Colon (tissue), 2 donors: ENCODE measurements at regions not wholly inside any gene's neighbourhood (a gene's known extent, or its start where the extent isn't known, plus 50 kb on each side); places are given as distances from the start of the nearest gene placed in this dataset.
"Not testable (repeated sequence)": the region's sequence is repeated elsewhere in the genome, so short reads cannot be mapped to it uniquely, and the experiment has no call there.

Experiments
- FAIRE-seq: peaks from 2 replicates; lab custom pipeline; 2012; peaks lifted over from hg19 to GRCh38; lab: Jason Lieb, UNC
- donor health status: control.
- donor health status: control.

DNA sequence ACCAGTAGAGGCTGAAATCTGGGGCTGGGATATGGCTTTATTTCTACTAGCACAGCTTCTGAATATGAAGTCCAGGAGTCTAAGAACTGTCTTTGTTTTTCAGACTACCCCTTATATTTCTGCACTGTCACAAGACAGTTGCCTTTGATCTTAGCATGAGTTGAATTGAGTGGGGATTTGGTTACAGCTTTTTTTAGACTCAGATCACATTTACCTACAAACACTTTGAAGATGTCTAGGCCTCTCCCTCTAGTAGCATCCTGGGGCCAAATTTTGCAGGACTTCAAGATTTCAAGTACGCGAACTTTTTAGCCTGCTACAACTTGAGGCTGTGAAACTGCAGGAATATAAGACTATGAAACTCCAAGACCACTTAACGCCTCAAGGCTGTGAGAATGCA is 240.2 kb downstream of the NEBL start:
- FAIRE-seq: no peak

DNA sequence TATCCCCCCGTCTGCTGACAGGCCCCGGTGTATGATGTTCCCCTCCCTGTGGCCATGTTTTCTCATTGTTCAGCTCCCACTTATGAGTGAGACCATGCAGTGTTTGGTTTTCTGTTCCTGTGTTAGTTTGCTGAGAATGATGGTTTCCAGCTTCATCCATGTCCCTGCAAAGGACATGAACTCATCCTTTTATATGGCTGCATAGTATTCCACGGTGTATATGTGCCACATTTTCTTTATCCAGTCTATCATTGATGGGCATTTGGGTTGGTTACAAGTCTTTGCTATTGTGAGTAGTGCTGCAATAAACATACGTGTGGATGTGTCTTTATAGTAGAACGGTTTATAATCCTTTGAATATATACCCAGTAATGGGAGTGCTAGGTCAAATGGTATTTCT is 244.7 kb downstream of the NEBL start:
- FAIRE-seq: not testable (repeated sequence)

DNA sequence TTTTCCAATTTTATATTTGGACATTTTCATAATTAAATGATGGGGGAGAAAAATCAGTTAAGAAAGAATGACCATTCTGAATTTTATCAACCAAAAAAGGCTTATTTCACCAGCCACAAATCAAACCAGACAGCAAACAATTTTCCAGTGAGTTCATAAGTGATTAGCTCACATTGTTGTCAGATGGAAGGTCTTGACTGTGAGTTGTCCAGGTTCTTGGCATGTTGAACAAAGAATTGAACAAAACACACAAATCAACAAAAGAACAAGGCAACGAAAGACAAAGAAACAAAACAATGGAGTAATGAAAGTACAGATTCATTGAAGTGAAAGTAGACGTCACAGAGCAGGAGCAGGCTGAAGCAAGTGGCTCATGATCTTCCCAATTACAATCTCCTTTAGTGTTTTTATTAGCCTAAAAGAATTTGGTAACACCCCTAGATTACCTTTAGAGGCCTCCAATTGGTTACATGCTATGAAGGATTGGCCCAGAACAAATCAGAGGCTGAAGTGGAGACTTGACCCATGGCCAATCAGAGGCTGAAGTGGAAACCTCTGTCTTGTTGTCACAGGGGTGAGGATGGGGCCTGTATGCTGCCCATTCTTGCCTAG is 248.7 kb downstream of the NEBL start:
- FAIRE-seq: no peak

DNA sequence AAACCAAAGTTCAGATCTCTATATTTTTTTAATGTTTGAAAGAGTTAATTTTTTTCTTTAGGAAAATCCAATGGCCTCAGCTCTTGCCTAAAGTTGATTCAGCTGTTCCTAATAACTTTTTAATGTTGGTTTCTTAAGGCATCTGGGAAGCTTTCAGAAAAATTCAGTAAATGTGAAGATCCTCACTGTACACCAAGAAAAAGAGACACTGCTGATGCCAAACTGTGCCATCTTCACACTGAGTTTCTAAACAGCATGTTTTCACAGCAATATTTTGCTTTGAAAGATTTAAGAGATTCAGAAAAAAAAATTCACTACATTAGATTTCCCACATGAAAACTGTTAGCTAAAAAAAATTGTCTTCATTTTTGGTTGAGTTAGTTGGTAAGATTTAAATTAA is 249.4 kb downstream of the NEBL start:
- no peak for FAIRE-seq

DNA sequence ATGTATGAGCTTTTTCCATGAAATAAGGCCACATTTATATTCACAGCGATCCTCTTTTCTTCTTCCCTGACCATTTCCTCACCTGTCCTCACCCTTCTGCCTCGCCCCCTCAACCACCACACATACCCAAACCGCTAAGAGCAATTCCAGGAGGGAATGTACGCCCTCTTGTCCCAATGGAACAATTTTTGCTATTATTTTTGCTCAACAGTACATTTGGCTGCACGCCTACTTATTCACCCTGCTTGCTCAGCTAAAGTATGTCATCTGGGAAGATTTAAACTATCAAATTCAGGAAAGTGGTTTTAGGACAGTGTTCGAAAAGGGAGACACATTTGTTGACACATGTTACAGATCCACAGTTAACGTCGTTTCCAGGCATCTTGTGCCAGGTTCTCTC is 252.7 kb downstream of the NEBL start:
- no peak for FAIRE-seq

DNA sequence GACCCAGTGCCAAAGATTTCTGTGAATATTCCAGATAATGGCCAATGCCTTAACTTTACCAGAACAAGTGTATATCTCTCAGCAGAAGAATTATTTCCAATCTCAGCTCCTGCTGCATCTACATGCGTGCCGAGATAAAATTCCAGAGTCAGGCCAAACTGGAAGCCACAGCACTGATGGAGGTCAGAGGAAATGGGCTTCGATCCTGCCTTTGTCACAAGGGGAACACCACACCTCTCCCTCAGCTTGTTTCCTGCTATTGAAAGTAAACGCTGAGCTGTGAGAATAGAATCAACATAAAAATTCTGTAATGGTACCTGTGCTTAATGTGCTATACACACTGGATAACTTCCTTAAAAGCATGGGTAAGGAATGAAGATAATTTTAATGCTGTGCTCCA is 255.5 kb downstream of the NEBL start:
- no peak for FAIRE-seq

DNA sequence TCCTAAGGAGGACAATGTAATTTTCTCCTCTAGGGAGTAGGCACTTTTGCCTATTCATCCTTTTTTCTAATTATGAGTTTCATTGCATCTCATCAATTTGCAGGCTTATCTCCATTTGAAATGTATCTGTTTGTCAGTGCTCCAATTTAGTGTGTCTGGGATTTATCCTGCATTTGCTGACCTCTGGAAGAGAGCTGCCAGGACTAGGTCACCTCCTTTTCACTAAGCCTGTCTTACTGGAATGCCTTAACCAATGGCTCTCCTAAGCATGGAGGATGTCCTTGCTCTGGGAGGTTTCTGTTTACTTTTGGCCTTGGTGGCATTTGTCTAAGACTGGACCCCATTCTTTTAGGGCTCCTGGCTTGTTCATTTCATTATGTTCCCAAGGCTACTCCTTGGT is 261.5 kb downstream of the NEBL start:
- no peak for FAIRE-seq

DNA sequence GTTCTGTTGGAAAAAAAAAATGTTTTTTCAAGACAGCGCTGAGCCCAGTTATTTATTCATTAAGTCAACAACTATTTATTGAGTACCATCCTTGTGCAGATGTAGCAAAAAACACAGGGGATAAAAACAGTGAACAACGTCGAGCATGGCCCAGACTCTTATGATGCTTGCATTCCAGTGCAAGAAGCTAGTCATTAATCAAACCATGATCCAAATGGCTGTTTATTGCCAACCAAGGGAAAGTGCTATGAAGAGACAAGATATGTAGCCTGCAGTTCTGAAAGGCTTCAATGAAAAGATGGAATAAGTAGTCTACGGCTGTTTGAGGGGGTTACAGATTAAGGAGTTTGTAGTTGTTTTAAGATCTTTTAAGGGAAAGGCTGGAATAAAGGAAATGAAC is 262.3 kb downstream of the NEBL start:
- FAIRE-seq: no peak

DNA sequence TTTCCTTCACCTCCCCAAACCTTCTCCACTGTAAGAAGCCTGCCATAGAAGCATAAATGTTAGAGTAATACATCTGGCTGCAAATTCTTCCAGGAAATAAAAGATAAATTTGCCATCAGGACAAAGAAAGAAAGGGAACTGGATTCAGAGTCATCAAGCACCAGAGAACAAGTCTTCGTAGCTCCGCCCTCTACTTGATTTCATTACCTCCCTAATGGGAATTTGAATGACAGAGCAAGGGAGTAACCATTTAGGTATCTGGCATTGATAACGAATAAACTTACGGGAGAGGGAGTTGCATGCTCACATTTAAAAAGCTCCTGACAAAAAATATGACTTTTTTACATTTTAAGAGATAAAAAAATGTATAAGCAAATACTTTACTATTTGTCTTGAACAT is 263.4 kb downstream of the NEBL start:
- FAIRE-seq: no peak

DNA sequence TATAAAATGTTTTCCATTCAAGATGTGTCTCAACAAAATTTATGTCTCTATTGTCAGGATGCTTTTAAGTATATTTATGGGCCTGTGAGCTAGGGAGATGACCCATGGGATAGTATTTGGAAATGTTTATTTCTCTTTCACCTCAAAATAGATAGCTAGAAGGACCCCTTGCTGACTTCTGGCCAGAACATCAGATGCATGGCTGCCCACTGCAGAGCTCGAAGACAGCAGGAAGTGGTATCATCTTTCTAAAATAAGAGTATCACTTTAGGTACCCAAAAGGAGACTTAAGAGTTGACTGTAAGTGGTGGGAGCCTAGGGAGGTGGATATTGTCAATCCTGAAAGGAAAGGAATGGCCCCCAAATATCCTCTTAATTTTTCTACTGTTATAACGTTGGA is 264.4 kb downstream of the NEBL start:
- FAIRE-seq: no peak

DNA sequence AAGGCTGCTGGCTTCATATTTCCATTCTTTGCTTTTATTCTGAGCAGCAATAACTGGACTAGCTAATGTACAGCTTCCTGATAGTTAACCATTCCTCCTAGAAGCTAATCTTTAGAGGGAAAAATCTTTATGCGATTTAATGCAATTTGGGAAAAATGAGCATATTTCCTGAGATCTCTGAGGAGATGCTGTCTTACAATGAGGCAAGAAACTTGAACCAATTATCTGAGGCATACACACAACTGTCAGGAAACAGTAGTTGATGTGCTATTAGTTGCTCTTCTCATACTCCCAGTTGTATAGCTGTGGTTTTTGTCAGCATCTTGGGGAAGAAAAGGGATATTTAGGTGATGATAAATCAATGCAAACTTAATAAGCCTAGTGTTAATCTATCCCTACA is 265.9 kb downstream of the NEBL start:
- FAIRE-seq: no peak

DNA sequence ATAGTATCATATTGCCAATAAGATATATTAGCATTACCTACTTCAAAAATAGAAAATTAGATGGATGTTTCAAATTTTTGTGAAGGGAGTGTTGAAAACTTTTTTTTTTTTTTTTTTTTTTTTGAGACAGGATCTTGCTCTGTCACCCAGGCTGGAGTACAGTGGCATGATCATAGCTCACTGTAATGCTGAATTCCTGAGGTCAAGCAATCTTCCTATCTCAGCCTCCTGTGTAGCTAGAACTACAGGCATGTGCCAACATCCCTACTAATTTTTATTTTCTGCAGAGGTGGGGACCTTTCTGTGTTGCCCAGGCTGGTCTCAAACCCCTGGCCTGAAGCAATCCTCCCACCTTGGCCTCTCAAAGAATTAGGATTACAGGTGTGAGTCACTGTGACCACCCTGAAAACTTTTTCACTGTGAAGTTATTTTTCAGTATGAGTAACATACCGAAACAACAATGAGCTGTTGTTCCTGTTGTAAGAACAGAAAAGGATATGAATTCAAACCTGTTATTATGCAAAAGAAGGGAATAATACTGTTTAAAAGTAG is 266.9 kb downstream of the NEBL start:
- no peak for FAIRE-seq

DNA sequence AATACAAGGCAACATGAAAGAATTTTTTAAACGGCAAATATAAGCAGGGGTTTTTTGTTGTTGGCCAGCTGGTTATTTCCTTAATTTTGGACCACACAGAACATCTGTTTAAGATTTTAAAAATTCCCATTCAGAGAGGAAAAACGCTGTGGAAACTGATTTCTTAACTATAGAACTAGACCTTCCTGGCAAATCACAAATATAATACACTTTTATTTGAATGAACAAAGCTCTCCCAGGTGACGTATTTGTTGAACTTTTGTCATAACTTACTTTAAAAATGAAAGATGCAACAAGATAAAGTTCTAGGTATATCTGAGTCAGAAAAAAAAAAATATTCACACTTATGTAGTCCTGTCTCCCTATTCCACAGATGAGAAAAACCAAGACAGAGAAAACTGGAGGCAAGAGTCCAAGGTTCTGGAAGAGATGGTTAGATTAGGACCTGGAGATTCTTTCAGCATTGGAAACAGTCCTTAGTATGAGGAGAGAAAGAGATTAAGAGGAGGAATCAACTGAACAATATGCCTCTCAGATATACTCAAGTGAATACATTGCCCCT is 269.1 kb downstream of the NEBL start:
- FAIRE-seq: no peak

DNA sequence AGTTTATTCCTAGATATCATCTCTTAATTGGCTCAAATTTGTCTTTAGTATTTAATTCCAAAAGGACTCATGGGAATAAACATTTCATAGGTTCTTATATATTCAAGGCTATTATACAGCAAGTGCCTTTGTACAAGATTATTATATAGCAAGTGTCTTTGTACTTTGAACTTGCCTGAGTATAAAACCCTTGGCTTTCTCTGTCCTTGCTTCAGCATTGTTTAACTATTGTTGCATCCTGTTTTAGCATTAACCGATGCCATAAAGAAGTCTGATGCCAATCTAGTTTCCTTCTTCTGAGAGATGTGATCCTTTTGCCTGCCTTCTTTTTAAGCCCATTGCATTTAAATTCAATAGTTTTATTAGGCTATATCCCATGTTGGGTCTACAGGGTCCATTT is 270.0 kb downstream of the NEBL start:
- FAIRE-seq: peak; percentile 96

DNA sequence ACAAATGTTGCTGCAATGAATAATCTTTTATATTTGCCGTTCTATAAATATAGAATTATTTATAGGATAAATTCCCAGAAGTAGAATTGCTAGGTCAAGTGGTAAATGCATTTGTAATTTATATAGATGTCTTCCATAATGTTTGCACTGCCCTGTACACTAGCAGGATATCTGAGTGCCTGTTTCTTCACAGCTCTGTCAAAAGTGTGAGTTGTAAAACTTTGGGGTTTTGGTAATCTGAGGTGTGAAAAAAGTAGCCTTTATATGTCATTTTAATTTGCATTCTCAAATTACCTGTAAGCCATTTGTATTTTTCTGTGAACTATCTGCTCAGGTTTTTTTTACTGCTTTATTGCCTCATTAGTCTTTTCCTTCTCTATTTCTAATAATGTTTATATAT is 271.2 kb downstream of the NEBL start:
- no peak for FAIRE-seq

DNA sequence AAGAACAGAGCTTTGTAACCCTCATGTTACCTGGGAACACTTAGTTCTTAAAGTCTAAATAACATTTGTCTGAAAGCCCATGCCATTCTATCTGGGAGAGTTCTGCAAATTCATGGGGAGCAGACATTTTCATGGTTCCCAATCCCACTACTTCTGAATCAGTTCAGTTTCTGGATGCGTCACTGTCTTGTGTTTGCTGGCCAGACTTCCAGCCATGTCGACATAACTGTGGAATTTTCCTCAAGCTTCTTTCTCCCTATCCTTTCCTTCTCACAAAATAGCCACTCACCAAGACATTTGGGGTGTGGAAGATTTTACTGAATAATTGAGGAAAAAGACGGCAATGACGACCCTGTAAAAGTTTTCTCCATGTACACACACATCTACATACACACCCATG is 272.5 kb downstream of the NEBL start:
- FAIRE-seq: no peak

DNA sequence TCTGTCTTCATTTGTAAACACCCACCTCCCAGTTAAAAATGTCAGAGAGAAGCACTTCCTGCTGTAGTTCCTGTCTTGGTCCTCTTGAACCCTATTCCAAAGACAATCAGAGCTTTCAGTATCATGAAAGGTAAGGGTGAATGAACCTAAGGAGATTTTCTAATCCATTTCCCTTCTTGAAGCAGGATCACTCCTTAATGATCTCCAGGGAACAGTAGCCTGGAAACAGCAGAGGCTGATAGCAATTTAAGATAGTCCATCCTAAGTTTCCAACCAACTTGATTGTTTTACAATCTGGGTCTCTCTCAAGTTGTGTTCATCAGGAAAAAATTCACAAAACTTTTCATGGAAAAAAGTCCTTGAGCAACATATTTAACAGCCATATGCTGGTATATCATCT is 273.6 kb downstream of the NEBL start:
- FAIRE-seq: no peak

DNA sequence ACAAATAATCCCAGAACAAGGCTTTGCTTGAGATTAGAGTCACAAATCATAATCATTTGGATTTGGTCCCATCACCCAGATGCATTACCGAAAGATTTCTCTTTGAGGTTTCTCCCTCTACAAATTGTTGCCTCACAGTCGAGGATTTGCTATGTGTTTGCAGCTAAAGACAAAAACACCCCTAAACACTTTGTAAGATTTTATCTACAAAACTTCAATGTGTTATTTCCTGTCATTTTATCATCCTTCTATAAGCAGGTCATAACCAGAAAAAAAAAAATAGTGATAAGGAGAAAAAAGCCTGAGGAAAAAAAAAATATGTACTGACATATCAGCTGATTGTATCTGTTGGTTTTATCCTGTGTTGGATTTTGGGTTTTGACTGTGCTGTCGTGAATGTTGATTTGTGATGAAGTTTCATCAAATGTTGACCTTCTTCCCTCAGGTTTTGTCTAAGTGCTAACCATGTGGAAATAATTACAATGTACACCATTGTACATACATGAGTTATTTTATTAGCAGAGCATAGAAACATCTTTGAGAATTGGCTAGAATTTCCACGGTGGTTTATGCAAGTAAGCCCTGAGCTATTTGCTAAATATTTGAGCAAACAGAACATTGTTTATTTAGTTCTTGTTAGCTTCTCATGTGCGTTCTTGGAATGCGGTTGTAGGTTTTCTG is 274.4 kb downstream of the NEBL start:
- FAIRE-seq: no peak

DNA sequence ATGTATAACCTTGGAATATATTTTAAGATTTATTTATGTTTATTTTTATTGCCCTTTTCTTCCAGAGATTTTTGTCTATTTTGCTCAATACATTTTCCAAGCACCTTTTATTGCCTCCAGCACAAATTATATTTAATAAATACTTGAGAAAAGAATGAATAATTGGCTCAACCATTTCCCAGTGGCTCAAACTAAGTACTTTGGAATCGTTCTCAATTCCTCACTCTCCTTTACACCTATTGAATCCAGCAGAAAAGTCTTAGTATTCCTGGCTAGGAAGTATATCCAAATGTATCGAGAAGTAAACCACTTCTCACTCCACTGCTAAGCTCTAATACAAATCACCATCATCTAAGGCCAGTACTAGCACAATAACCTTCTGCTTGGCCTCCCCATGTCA is 276.1 kb downstream of the NEBL start:
- FAIRE-seq: no peak

DNA sequence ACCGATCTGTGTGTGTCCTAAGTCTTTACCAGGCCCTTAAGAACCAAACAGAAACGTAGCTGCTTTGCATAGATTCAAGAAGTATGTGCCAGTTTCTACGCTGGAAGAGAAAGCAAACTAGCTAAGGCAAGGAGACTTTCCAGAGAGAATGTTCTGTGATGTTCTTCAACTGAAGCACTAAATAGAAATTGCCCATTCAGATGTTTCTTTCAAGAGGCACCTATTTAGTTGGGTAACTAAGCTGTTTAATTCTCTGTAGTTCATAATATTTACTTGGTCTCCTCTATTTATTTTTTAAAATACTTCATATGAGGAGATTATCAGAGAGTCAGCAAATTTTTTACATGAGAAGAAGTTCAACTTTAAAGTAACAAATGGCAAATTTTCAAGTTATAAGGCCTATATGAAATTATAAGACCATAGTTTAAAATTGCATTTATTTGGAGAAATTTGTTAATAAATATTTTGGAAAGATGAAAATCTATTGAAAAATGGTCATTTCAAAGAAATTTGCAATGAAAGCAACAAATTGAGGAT is 279.0 kb downstream of the NEBL start:
- FAIRE-seq: peak; percentile 70

DNA sequence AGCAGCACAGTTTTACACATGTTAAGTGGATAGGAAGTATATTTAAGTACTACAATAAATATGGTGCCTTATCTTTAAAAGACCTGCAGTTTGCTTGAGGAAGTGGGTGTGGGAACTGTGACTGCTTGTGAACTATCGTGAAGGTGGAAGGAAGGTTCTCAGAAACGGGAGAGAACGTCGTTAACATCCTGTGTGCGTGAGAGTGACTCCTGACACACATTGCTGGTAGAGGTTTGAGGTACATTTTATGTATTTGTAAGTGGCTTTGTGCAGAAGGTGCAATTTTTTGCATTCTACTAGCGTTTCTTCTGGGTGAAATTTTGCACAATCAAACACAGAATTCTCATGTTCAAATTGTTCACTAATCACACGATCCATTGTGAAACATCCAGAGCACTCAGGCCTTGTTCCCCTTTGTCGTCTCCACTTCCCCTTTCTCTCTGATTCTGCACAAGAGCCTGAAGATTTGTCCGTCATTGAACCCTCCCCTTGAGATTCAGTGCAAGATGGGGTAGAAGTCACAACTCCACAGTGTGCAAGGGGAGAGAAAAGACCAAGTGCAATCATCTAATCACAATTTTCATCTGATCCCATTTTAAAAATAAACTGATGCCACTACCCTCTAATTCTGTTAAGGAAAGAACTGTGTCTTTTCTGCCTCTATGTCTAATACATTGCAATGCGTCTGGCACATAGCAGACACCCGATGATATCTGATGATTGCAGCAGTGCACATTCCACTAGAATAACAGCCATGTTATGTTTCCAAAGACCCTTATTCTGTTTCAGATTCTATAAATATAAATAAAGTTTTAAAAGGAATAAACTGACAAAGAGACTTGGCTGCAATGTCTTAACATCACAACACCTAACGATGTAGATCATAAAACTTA is 279.9 kb downstream of the NEBL start:
- FAIRE-seq: no peak

DNA sequence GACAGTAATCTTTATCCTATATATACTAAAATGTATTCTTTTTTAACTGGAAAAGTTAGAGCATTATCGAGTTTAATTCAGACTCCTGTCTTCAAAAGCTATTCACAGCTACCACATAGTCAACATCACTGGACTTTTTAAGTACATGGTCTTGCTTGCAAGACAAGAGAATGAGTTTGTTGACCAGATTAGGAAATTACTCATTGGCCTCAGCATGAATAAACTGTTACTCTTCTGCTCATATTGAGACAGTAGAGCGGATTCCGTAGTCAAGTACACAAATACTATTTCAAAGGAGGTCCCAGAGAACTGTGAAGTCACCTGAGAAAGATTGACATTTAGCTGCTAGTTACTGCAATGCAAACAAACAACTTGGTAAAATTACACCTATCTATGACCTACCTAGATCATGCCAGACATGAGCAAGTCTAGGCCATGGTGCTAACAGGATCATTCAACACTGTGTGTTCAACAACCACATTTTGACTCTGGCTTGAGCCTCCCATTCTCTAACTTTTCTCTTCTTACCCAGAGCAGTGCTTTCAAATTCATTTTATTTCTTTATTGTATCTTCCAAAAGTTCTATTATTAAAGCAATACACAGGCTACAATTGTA is 280.9 kb downstream of the NEBL start:
- no peak for FAIRE-seq
